NOMO-1 treated with DMSO at 0.1 percent for 48 hours (cell line): ENCODE measurements at regions not wholly inside any gene's neighbourhood (a gene's known extent, or its start where the extent isn't known, plus 50 kb on each side); places are given as distances from the start of the nearest gene placed in this dataset.

Source experiments
- DNase-seq: peaks from one replicate; lab custom pipeline; 2025; ENCODE audit not compliant: unreplicated experiment; lab: John Stamatoyannopoulos, UW

DNA sequence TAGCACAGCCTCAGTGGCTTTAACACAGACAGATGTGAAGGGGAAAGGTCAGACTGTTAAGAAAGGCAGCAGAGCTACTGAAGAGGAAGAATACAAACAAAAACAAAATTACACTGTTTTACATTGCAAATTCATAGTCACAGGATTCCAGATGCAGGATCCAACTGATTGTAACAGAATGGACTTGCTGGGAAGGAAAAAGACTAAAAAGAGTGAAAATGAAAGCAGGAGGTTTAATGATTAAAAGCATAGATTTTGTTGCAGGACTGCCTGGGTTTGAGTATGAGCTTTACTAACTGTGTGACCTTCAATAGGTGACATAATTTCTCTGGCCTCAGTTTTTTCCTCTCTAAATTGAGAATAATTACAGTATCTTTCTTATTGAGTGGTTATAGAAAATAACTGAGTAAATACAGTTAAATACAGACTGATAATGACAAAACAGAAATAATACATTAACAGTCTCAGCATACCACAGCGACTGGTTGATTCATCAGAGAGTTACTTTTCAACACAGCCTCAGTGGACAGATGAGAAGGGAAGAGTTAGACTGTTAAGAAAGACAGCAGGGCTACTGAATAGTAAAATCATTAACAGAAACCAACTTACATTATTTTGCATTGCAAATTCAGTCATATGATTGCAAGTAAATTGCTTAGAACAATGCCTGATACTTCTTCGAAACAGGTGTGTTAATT, 704.2 kb upstream of the TENM4 start:
- no peak for DNase-seq

DNA sequence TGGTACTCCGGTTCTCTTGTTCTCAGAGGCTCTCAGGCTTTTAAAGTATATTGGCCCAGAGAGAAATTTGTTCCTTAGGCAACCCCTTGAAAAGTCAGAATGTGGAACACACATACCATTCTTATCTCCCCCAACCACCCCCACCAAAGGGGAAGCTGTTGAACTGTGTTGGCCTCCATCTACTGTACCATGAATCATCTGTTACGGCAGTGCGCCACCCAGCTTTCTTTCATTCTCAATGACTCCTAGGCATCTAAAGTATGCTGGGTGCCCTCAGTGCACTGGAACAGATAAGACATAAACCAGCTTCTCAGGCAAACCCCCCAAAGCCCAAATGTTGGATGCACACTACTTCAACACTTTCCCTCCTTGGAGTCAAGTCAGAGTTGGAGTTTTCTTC, 696.2 kb upstream of the TENM4 start:
- DNase-seq = no peak

- DNase-seq = no peak
Measured at GRCh38 chr11:80129396-80129795, 688.6 kb upstream of the TENM4 start.

- no peak for DNase-seq
Measured at GRCh38 chr11:80122211-80122610, 681.4 kb upstream of the TENM4 start.

DNA sequence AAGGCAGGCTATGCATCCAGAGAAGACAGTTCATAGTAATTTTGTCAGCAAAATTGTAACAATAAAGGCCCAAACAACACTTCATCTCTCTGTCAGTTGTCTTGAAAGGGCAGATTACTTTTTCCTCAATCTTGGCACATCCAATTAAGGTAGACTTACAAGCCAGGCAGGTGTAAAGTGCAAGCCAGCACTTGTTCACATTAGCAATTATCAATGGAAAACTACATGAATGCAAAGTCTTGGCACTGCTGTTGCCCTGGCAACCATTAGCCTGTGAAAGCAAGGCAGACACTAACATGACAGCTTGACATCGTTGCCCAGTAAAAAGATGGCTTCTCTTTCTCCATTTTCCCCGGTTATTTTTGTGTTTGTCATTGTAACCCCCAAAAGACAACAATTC, 677.2 kb upstream of the TENM4 start:
- no peak for DNase-seq

DNA sequence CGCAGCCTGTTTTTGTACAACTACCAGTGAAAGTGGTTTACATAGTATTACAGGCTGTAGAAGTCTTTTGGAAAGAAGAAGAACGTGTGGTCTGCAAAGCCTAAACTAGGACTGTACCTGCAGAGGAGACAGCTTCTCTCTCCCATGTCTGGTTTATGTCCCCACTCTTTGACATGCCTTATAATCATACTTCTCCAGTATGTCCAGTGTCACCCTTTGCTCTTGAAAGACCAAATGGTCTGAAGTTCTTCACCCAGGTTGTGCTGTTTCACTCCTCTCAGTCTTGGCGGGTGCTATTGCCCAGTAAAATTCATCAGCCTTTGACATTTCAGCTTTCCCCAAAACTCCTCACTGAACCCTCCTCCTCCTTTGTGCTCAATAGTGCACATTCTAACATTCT, 676.0 kb upstream of the TENM4 start:
- no peak for DNase-seq

DNA sequence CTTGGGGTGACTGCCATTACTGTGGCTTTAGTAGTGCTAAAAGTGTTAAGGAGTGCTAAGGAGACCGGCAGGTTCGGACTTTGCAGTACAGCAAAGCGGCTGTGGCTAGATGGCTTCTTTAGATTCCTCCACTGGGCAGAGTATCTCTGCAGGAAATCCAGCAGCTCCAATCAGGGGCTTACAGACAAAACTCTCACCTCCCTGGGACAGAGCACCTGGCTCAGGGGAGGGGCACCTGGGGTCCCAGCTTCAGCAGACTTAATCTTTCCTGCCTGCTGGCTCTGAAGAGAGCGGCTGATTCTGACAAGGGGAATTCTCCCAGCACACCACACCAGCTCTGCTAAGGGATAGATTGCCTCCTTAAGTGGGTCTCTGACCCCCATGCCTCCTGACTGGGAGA, 668.8 kb upstream of the TENM4 start:
- DNase-seq = no peak

- no peak for DNase-seq
Measured at GRCh38 chr11:80109031-80109430, 668.2 kb upstream of the TENM4 start.

- no peak for DNase-seq
Measured at GRCh38 chr11:80107415-80107814, 666.6 kb upstream of the TENM4 start.

GRCh38 chr11:80104191-80104590, 663.4 kb upstream of the TENM4 start:
- DNase-seq = no peak

DNA sequence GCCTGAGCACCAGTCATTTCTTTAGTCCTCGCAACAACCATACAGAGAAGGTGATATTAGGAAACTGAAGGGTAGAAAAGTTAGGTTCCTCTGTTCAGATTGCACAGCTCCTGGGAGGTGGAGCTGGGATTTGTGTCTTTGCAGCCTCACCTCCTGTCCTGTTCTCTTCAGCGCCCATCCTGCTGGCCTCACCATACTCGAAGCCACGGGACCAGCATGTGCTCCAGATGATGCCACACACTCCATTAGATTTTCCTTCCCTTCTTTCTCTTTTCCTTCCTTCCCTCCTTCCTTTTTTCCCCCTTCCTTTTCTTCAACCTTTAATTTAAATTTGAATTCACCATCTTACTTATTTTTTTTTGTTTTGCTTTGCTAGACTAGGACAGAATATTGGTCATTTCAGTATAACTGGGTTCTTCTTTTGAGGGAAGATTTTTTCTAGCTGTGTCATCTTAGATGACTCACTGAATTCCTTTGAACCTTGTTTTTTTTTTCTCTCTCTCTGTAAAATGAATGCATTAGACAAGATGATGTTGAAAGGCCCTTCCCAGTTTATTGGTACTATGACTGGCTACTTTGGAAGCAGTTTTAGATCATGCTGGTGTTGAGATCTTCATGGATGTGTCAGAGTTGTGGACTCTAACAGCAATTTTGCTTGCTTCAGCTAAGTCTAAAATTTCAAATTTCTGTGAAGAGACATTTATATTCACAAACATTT, 662.5 kb upstream of the TENM4 start:
- no peak for DNase-seq

DNA sequence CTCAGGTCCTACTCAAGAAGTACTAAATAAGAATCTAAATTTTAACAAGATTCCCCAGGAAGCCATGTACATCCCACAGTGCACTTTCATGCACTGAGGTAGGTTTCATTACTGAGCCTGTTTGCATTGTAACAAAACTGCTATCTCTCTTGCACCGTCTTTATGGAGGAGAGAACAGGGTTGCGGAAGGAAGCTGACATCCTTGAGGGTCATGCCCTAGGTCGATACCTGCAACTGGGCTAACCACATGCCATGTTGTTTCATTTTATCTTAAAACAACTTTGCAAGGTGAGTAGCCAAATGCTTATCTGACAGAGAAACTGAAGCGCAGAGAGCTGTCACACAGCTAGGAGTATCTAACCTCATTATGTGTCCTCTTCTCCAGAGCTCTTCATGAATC, 656.3 kb upstream of the TENM4 start:
- no peak for DNase-seq

DNA sequence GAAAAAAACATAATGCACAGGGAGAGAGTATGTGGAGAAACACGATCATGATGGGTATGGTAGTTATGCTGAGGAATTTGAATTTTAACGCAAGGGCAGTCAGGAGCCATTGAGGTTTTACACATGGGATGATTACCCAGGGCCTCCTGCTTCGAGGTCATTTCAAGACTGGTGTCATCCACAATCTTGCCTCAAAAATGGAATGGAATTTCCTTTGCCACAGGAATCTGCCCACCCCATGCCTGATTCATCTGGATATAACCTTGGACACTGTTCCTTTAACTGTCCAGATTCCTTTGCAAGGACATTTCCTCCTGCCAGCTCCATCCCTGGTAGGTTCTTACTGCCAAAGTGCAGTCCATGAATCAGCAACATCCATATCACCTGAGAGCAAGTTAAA, 655.9 kb upstream of the TENM4 start:
- DNase-seq = no peak

GRCh38 chr11:80086496-80087055, 645.7 kb upstream of the TENM4 start:
- DNase-seq = no peak

- DNase-seq = no peak
Measured at GRCh38 chr11:80085563-80085962, 644.7 kb upstream of the TENM4 start.

- no peak for DNase-seq
Measured at GRCh38 chr11:80084608-80085007, 643.8 kb upstream of the TENM4 start.

- no peak for DNase-seq
Measured at GRCh38 chr11:80083531-80083951, 642.7 kb upstream of the TENM4 start.

DNA sequence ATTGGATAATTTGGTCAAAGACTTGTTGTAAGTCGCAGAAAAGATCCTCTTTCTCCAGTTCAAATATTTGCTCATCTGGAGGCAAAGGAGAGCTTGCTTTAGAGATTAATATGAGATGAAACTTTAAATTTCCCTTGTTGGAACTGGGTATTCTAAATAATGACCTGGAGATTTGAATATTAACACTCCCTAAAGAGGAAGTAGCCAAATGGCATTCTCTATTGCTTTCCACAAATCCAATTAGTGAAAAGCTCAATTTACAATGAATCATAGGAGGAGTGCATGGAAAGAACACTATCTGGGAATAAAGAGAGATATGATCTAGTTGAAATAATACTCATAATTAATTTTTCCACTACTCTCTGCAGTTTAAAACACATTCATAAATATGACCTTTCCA, 641.6 kb upstream of the TENM4 start:
- no peak for DNase-seq

GRCh38 chr11:80077113-80077512, 636.3 kb upstream of the TENM4 start:
- DNase-seq = no peak

DNA sequence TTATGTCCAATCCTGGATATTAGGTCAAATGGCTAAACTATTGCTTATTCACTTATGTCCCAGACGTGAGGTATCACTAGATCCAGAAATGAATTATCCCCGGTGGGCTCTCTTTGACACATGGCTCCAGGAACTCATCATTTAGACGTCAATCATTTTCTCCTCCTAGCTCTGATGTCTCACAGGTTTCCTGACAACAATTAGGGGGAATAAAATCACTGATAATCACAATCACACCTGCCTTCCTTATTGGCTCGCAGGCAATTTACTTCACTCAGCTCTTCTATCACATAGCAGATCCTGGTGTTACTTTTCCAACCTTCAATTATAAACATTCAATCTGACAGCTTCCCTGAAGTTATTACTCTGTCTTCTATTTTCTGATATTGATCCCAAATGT, 634.0 kb upstream of the TENM4 start:
- DNase-seq = no peak

- DNase-seq = no peak
Measured at GRCh38 chr11:80066291-80066690, 625.5 kb upstream of the TENM4 start.

GRCh38 chr11:80065086-80065485, 624.3 kb upstream of the TENM4 start:
- DNase-seq = no peak

GRCh38 chr11:80061056-80061455, 620.2 kb upstream of the TENM4 start:
- DNase-seq = no peak
